ENCODE measurements at regions not wholly inside any gene's neighbourhood (a gene's known extent, or its start where the extent isn't known, plus 50 kb on each side); places are given as distances from the start of the nearest gene placed in this dataset.

DNA sequence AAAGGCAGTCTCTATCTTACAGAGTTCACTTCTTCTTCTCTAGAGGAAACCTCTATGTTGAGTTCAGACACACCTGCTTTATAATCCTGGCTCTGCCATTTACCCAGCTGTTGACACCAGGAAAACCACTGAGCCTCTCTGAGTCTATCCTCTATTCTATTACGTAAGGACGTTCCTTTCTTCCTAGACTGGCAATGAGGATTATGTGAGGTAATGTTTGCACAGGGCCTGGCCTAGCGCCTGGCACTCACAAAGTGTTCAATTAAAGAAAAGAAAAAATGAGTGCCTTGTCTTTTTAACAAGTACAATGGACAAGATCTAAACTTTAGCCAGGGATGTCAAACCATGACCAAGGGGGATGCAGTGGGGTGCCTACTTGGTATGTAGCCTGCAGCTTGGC, 641.9 kb upstream of the TBX3 start:
- H3K27ac ChIP-seq (ENCODE audit: low read depth, low read length), result peak overlapping the region; percentile 31

DNA sequence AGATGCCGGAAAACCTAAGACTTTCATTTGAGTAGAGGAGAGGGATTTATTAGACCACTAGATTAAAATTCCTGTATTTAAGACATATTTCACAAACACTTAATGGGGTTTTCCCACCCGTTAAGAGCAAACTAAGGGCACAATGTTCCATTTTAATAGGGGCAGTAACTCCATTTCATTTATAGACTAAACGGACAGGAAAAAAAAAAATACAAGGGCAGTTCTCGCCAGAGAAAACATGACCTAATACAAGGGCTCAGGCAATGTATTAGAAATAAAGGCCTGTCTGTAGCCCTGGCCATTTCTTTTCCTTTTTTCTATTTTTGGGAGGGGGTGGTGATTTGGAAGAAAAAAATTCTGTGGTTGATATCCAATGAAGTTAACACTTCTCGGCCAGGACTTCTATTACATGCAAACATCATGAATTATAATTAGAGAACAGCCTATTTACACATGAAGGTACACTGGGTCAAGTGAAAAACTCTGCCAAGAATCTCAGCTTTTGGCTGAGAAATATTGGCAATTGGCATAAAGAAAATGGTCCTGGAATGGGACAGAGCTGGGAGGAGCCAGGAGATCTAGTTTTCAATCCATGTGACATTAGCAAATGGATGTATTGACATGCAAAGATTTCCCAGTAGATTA, 641.1 kb upstream of the TBX3 start:
- no peak overlapping the region for H3K4me3 ChIP-seq (ENCODE audit: low read depth in 1 of 5, low read length in 5 of 5)
- H3K9me3 ChIP-seq (ENCODE audit: control insufficient read depth in 5 of 5, low read length in 5 of 5), result no peaks in the 10 kb centered on the region
- peaks cover 0 to 31% (median 24%) of the 10 kb centered on the region in 5 donors for H3K4me1 ChIP-seq (ENCODE audit: control insufficient read depth in 5 of 5, insufficient read depth in 5 of 5, low read length in 5 of 5)
- H3K27ac ChIP-seq (ENCODE audit: low read depth, low read length), result peak overlapping the region; percentile 31
- H3K9ac ChIP-seq (ENCODE audit: low read length in 5 of 5), result no peak overlapping the region
- no peaks in the 10 kb centered on the region for H3K27me3 ChIP-seq (ENCODE audit: control insufficient read depth in 5 of 5, insufficient read depth in 4 of 5, low read length in 5 of 5)
- H3K36me3 ChIP-seq (ENCODE audit: control insufficient read depth in 5 of 5, insufficient read depth in 5 of 5, low read length in 5 of 5), result no peaks in the 10 kb centered on the region

More for the DNA sequence above, 641.9 kb upstream of the TBX3 start:
- H3K4me1 ChIP-seq (ENCODE audit: control insufficient read depth in 5 of 5, insufficient read depth in 5 of 5, low read length in 5 of 5), result peaks cover 0 to 27% (median 24%) of the 10 kb centered on the region in 5 donors
- H3K36me3 ChIP-seq (ENCODE audit: control insufficient read depth in 5 of 5, insufficient read depth in 5 of 5, low read length in 5 of 5), result no peaks in the 10 kb centered on the region
- no peak overlapping the region for H3K9ac ChIP-seq (ENCODE audit: low read length in 5 of 5)
- no peaks in the 10 kb centered on the region for H3K9me3 ChIP-seq (ENCODE audit: control insufficient read depth in 5 of 5, low read length in 5 of 5)
- H3K4me3 ChIP-seq (ENCODE audit: low read depth in 1 of 5, low read length in 5 of 5), result no peak overlapping the region
- H3K27me3 ChIP-seq (ENCODE audit: control insufficient read depth in 5 of 5, insufficient read depth in 4 of 5, low read length in 5 of 5), result no peaks in the 10 kb centered on the region

DNA sequence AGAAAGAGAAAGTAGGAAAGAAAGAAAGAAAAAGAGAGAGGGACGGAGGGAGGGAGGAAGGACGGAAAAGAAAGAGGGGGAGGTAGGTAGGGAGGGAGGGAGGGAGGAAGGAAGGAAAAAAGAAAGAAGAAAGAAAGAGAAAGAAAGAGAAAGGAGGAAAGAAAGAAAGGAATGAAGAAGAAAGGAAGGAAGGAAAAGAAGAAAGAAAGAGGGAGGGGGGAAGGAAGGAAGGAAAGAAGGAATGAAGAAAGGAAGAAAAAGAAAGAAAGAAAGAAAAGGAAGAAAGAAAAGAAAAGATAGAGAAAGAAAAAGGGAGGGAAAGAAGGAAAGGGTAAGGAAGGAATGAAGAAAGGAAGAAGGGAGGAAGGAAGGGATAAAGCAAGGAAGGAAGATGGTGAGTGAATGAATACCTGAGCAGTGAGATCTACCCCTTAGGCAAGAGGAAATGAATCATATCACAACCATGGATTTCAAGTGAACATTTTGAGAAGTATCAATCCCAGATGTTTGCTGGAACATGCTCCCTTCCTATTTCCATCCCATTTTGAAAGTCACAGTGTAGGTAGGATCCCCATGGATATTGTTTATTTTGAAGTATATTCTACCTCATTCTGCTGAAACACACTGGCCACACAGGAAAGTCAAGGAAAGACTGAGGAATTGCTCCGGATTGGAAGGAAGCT, 639.4 kb upstream of the TBX3 start:
- Histone ChIP-seq H3K27me3 (ENCODE audit: control insufficient read depth in 5 of 5, insufficient read depth in 4 of 5, low read length in 5 of 5) (no peaks in the 10 kb centered on the region), H3K9me3 (ENCODE audit: control insufficient read depth in 5 of 5, low read length in 5 of 5) (no peaks in the 10 kb centered on the region), H3K4me3 (ENCODE audit: low read depth in 1 of 5, low read length in 5 of 5) (no peak overlapping the region), H3K27ac (ENCODE audit: low read depth, low read length) (no peak overlapping the region), H3K4me1 (ENCODE audit: control insufficient read depth in 5 of 5, insufficient read depth in 5 of 5, low read length in 5 of 5) (peaks cover 0 to 31% (median 24%) of the 10 kb centered on the region in 5 donors), H3K36me3 (ENCODE audit: control insufficient read depth in 5 of 5, insufficient read depth in 5 of 5, low read length in 5 of 5) (no peaks in the 10 kb centered on the region), H3K9ac (ENCODE audit: low read length in 5 of 5) (no peak overlapping the region)

DNA sequence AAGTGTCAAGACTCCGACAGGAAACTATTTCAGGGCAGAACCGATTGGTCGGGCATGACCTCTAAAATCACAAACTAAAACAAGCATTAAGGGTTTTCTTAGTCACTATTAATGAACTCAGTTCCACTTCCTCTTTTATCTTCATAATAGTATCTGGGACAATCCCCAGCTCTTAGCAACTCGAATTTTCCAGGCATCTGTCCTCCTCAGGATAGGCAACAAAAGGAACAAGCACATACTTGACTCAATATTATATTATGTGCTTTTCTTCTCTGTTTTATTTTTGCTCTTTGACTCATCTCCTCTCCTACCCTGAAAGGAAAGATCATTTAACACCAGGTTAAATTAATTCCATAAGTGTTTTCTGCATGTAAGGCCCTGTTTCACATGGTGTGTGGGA, 638.3 kb upstream of the TBX3 start:
- no peaks in the 10 kb centered on the region for H3K36me3 ChIP-seq (ENCODE audit: control insufficient read depth in 5 of 5, insufficient read depth in 5 of 5, low read length in 5 of 5)
- H3K9me3 ChIP-seq (ENCODE audit: control insufficient read depth in 5 of 5, low read length in 5 of 5), result no peaks in the 10 kb centered on the region
- H3K4me1 ChIP-seq (ENCODE audit: control insufficient read depth in 5 of 5, insufficient read depth in 5 of 5, low read length in 5 of 5), result peaks cover 0 to 31% (median 24%) of the 10 kb centered on the region in 5 donors
- no peaks in the 10 kb centered on the region for H3K27me3 ChIP-seq (ENCODE audit: control insufficient read depth in 5 of 5, insufficient read depth in 4 of 5, low read length in 5 of 5)
- H3K9ac ChIP-seq (ENCODE audit: low read length in 5 of 5), result no peak overlapping the region
- H3K4me3 ChIP-seq (ENCODE audit: low read depth in 1 of 5, low read length in 5 of 5), result no peak overlapping the region
- no peak overlapping the region for H3K27ac ChIP-seq (ENCODE audit: low read depth, low read length)

DNA sequence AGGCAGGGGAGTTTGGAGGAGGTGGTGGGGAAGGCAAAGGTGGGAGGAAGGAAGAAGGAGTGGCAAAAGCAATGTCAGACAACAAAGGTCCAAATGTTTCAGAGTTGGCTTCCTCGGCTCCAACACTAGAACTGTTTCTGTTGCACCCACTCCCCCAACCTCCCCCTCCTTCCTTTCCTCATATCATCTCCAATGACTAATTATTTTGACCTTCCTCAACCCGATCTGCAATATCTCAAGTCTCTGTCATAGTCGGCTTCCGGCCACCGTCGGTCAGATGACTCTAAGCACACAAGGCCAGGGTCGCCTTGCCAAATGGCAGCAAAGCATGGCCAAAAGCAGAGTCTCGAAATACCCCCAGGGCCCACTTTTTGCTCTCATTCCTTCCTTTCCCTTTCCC, 637.0 kb upstream of the TBX3 start:
- Histone ChIP-seq H3K4me1 (ENCODE audit: control insufficient read depth in 5 of 5, insufficient read depth in 5 of 5, low read length in 5 of 5) (peaks cover 0 to 30% (median 24%) of the 10 kb centered on the region in 5 donors), H3K36me3 (ENCODE audit: control insufficient read depth in 5 of 5, insufficient read depth in 5 of 5, low read length in 5 of 5) (no peaks in the 10 kb centered on the region), H3K27me3 (ENCODE audit: control insufficient read depth in 5 of 5, insufficient read depth in 4 of 5, low read length in 5 of 5) (no peaks in the 10 kb centered on the region), H3K9ac (ENCODE audit: low read length in 5 of 5) (no peak overlapping the region), H3K4me3 (ENCODE audit: low read depth in 1 of 5, low read length in 5 of 5) (no peak overlapping the region), H3K27ac (ENCODE audit: low read depth, low read length) (peak overlapping the region; percentile 51), H3K9me3 (ENCODE audit: control insufficient read depth in 5 of 5, low read length in 5 of 5) (no peaks in the 10 kb centered on the region)

DNA sequence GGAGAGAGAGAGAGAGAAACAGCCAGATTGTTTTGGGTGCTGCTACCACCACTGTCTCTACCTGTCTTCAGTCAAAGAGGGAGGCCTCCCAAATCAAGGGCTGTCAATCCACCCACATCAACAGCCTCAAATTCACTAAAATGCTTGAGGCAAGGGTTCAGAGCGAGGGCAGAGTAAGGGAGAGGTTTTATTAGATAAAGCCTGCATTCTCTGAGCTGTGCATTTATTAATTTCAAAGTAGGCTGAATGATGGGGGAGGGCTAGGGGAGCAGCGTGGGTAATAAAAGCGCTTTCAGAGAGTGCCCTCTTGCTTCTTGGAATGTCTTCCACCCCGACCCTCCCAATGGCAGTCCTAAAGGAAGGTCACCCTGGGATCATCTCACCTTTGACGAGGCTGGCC, 636.5 kb upstream of the TBX3 start:
- Histone ChIP-seq H3K9me3 (ENCODE audit: control insufficient read depth in 5 of 5, low read length in 5 of 5) (no peaks in the 10 kb centered on the region), H3K27ac (ENCODE audit: low read depth, low read length) (peak overlapping the region; percentile 28), H3K9ac (ENCODE audit: low read length in 5 of 5) (no peak overlapping the region), H3K4me3 (ENCODE audit: low read depth in 1 of 5, low read length in 5 of 5) (no peak overlapping the region), H3K4me1 (ENCODE audit: control insufficient read depth in 5 of 5, insufficient read depth in 5 of 5, low read length in 5 of 5) (peaks cover 0 to 25% (median 20%) of the 10 kb centered on the region in 5 donors), H3K27me3 (ENCODE audit: control insufficient read depth in 5 of 5, insufficient read depth in 4 of 5, low read length in 5 of 5) (no peaks in the 10 kb centered on the region), H3K36me3 (ENCODE audit: control insufficient read depth in 5 of 5, insufficient read depth in 5 of 5, low read length in 5 of 5) (no peaks in the 10 kb centered on the region)

DNA sequence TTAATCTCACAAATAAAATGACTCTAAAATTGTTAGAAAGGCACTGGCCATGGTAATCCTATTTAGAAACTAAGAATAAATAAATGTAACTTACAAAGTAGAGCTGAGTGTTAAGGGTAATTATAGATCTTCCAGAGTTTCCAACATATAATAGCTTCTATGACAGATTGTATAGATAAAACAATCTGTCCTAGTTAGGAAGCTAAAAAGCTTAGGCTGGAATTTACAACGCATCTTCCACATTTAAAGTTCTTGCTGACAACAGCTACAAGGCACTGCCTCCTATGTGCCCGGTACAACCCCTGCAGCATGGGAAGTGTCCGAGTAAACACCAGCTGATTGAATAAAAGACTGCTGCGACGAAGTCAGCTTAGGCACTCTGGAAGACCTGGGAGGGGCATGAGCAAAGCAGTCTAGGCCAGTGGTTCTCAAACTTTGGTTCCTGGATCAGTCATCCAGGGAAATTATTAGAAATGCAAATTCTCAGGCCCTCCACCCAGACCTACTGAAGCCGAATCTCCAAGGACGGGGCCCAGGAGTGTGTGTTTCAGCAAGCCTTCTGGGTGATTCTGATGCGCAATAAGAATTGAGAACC, 635.6 kb upstream of the TBX3 start:
- no peak overlapping the region for H3K27ac ChIP-seq (ENCODE audit: low read depth, low read length)
- H3K4me3 ChIP-seq (ENCODE audit: low read depth in 1 of 5, low read length in 5 of 5), result no peak overlapping the region
- no peak overlapping the region for H3K9ac ChIP-seq (ENCODE audit: low read length in 5 of 5)
- peaks cover 0 to 16% (median 13%) of the 10 kb centered on the region in 5 donors for H3K4me1 ChIP-seq (ENCODE audit: control insufficient read depth in 5 of 5, insufficient read depth in 5 of 5, low read length in 5 of 5)
- no peaks in the 10 kb centered on the region for H3K36me3 ChIP-seq (ENCODE audit: control insufficient read depth in 5 of 5, insufficient read depth in 5 of 5, low read length in 5 of 5)
- peaks cover 0 to 3% (median 0%) of the 10 kb centered on the region in 5 donors for H3K9me3 ChIP-seq (ENCODE audit: control insufficient read depth in 5 of 5, low read length in 5 of 5)
- no peaks in the 10 kb centered on the region for H3K27me3 ChIP-seq (ENCODE audit: control insufficient read depth in 5 of 5, insufficient read depth in 4 of 5, low read length in 5 of 5)

DNA sequence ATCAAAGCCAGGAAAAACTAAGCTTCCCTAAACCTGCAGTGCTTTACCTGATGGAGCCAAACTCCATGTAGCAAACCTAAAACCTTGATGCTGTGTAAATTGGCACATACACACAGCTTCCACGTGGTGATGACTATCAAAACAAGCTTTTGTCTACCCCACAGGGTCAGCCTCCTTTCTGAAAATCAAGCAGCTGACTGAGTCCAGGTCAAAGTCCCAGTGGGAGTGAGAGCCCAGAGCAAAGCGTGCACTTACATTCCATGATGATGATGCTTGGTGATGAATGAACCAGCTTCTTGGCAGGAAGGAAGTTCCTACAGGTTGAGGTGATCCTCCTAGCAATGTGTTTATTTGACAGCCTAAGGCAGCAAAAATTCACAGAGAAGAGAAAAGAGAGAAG, 630.0 kb upstream of the TBX3 start:
- no peak overlapping the region for H3K9ac ChIP-seq (ENCODE audit: low read length in 5 of 5)
- peaks cover 0 to 3% (median 0%) of the 10 kb centered on the region in 5 donors for H3K9me3 ChIP-seq (ENCODE audit: control insufficient read depth in 5 of 5, low read length in 5 of 5)
- no peak overlapping the region for H3K4me3 ChIP-seq (ENCODE audit: low read depth in 1 of 5, low read length in 5 of 5)
- no peak overlapping the region for H3K27ac ChIP-seq (ENCODE audit: low read depth, low read length)
- H3K27me3 ChIP-seq (ENCODE audit: control insufficient read depth in 5 of 5, insufficient read depth in 4 of 5, low read length in 5 of 5), result no peaks in the 10 kb centered on the region
- peaks cover 0 to 5% (median 0%) of the 10 kb centered on the region in 5 donors for H3K4me1 ChIP-seq (ENCODE audit: control insufficient read depth in 5 of 5, insufficient read depth in 5 of 5, low read length in 5 of 5)
- H3K36me3 ChIP-seq (ENCODE audit: control insufficient read depth in 5 of 5, insufficient read depth in 5 of 5, low read length in 5 of 5), result no peaks in the 10 kb centered on the region

DNA sequence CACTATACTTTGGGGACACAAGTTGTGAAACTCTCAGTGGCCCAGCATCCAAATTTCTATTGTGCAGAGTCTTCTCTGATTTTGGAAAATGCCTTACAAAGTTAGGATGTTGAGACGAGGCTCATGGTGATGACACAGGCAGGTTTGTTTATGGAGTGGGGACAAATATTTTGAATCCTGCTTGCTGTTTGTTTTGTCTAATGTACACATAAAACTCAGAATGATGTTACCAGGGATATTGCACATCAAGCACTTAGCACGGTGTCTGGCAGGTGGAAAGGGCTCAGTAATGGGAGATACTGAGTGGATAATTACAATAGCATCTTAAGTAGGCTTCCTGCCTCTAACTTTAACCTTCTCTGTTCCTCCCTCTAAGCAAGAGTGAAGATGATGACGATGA, 628.9 kb upstream of the TBX3 start:
- H3K27ac ChIP-seq (ENCODE audit: low read depth, low read length), result no peak overlapping the region
- peaks cover 0 to 8% (median 0%) of the 10 kb centered on the region in 5 donors for H3K4me1 ChIP-seq (ENCODE audit: control insufficient read depth in 5 of 5, insufficient read depth in 5 of 5, low read length in 5 of 5)
- H3K9me3 ChIP-seq (ENCODE audit: control insufficient read depth in 5 of 5, low read length in 5 of 5), result peaks cover 0 to 3% (median 0%) of the 10 kb centered on the region in 5 donors
- H3K36me3 ChIP-seq (ENCODE audit: control insufficient read depth in 5 of 5, insufficient read depth in 5 of 5, low read length in 5 of 5), result no peaks in the 10 kb centered on the region
- no peaks in the 10 kb centered on the region for H3K27me3 ChIP-seq (ENCODE audit: control insufficient read depth in 5 of 5, insufficient read depth in 4 of 5, low read length in 5 of 5)
- H3K4me3 ChIP-seq (ENCODE audit: low read depth in 1 of 5, low read length in 5 of 5), result no peak overlapping the region
- H3K9ac ChIP-seq (ENCODE audit: low read length in 5 of 5), result no peak overlapping the region

DNA sequence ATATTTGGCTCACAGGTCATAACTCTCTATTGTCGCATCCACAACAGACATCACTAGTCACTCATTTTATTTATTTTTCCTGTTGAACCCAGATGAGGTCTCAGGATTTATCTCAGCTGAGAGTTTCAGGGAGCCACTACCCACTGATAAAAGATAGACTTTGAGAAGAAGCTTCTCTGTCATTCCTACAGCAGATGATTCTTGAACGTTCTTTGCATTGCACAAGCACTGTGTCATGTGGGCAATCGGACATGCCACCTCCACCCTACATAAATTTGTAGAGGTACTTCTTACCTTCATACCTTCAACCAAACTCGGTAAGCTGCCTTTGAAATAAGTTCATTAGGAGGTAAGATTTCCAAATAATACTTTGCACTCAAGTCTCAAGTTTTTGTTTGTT, 627.9 kb upstream of the TBX3 start:
- no peaks in the 10 kb centered on the region for H3K36me3 ChIP-seq (ENCODE audit: control insufficient read depth in 5 of 5, insufficient read depth in 5 of 5, low read length in 5 of 5)
- H3K9me3 ChIP-seq (ENCODE audit: control insufficient read depth in 5 of 5, low read length in 5 of 5), result peaks cover 0 to 3% (median 0%) of the 10 kb centered on the region in 5 donors
- H3K4me1 ChIP-seq (ENCODE audit: control insufficient read depth in 5 of 5, insufficient read depth in 5 of 5, low read length in 5 of 5), result peaks cover 0 to 8% (median 0%) of the 10 kb centered on the region in 5 donors
- no peak overlapping the region for H3K4me3 ChIP-seq (ENCODE audit: low read depth in 1 of 5, low read length in 5 of 5)
- H3K27me3 ChIP-seq (ENCODE audit: control insufficient read depth in 5 of 5, insufficient read depth in 4 of 5, low read length in 5 of 5), result no peaks in the 10 kb centered on the region
- H3K27ac ChIP-seq (ENCODE audit: low read depth, low read length), result no peak overlapping the region
- H3K9ac ChIP-seq (ENCODE audit: low read length in 5 of 5), result no peak overlapping the region
